NCI-H1930 (cell line): ENCODE measurements at regions not wholly inside any gene's neighbourhood (a gene's known extent, or its start where the extent isn't known, plus 50 kb on each side); places are given as distances from the start of the nearest gene placed in this dataset.

Source experiments
- DNase-seq, 2 experiments: peaks; one replicate each; lab custom pipeline; 2025; lab: John Stamatoyannopoulos, UW

- DNase-seq = no peak
Measured at GRCh38 chr22:34902335-34902734, 163.6 kb upstream of the ISX start.

DNA sequence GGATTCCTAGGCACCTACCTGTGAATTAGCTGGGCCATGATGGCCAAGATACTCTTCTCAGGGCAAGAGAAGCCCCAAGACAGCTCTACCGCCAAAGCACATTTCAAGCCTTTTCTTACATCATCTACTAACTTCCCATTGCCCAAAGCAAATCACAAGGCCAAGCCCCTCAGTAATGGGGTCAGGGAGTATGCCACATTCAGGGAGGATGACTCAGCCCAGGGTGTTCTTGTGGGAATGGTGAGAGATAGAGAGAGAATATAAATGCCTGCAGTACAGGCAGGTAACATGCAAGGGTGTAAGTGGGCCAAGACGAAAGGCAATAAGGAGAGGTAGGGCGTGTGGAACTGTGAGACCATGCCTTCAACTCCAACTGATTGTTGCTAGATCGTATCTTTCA is 162.5 kb upstream of the ISX start:
- DNase-seq = no peak

GRCh38 chr22:34904486-34904885 is 161.5 kb upstream of the ISX start:
- DNase-seq = no peak

DNA sequence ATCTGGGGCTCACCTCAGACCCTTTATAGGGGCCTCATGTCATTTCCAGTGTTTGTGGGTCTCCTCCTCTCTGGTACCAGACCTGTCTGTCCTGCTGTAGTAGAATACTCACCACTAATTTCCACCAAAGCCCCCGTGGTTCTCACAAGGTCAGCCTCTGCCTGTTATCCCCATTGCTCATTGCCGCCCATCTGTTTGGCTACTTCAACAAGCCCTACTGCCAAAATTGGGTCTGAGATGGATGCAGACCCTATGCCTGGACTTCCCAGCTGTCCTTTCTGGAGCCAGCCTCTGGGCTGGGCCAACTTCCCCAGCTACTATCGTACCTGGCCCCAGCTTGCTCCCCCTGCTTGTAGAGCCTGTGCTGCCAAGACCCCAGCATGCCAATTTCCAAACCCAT is 152.1 kb upstream of the ISX start:
- DNase-seq = no peak

DNA sequence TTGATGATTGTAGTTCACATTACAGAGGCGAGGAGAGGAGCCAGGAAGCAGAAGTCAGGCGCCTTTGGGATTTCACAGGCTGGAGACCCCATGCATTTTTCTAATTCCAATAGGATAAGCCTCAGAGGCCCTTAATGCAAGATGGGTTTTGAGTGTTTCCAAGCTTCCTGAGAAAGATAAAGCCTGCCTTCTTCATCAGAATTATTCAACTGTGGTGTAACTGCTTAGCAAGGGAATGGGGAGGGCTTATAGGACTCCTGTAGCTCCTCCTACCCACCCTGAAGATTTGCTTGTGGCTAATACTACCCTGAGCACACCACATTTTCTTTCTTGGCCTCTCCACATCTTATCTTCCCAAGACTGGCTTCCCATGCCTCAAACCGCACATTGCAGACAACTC is 151.1 kb upstream of the ISX start:
- no peak for DNase-seq

DNA sequence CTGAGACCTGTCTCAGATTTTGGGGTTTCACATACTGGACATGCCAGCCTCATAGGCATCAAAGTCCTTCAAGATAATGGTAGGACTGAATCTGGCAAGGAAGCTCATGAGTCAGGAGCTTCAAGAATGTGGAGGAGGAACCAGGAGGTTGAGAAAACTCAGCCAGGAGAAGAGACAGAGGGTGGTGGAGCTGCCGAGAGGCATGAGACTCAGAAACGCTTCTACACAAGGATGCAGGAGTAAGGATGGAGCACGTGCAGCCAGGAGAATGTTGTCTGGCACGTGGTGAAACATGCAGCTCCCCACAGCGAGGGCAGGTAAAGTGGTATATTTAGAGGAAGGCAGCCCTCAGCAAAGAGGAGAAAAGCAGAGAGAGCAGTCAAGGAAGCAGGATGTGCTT is 148.7 kb upstream of the ISX start:
- no peak for DNase-seq

DNA sequence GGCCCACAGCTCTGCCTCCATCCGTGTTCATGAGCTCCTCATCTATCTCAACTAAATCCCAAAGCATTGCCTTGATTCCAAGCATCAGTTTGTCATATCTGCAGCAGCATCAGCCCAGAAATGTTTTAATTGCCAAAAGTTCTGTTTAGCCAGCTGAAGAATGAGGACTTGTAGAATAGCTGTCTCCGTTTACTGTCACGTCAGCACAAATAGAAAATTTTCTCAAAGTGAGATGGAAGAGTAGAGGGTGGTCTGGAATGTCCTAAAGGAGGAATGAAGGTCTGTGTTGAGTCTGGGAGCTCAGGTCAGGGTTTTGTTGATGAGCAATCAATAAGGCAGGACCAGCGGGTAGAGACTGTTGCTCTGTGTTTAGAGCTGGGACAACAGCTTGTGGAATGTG is 134.9 kb upstream of the ISX start:
- no peak for DNase-seq

DNA sequence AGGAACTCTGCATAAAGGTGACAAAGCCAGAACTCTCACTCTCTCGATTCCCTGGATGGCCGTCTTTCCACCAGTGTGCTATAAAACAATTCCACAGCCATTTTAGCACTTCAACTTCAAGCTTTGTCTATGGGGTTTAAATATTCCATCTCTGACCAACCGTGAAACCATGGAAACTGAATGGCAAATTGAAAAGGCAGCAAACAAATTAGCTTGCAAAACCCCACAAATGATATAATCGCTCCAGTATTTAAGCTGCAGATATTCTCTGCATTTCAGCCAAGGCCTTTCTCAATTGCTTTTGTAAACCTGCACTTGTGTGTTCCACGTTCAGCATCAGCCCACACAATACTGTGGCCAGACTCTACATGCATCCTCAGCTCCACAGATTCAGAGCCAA is 131.7 kb upstream of the ISX start:
- DNase-seq = no peak

GRCh38 chr22:34943830-34944229 is 122.1 kb upstream of the ISX start:
- no peak for DNase-seq

- DNase-seq = no peak
Measured at GRCh38 chr22:34946339-34946985, 119.5 kb upstream of the ISX start.

DNA sequence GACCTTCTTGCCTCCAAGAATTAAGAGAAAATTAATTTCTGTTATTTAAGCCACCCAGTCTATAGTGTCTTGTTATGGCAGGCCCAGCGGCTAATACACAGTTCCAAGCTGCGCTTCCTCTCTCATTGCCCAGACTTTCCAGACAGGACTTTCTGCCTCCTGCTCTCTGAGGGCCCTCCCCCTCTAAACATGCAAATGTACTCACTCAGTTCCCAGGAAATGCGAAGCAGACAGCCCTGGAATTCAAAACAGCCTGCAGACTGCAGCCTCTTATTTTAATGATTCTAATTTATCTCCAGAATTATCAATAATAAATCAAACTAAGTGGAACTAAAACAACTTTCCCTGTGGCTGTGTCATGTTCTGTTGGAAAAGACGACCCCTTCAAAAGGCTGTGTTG is 115.5 kb upstream of the ISX start:
- DNase-seq = no peak

GRCh38 chr22:34951212-34951611 is 114.7 kb upstream of the ISX start:
- no peak for DNase-seq

DNA sequence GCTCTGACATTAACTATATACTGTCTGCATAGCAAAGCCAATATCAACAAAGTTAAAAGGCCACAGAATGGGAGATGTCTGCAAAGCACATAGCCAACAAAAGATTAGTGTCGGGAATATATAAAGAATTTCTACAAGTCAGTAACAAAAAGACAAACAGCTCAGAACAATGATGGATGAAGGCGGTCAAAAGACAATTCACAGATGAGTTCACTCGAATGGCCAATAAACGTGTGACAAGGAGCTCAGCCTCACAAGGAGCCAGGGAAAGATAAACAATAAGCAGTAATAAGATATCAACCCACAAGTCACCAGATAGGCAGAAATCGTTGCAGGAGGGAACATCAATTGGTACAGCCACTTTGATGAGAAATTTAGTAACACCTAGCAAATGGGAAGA is 106.0 kb upstream of the ISX start:
- DNase-seq = no peak

DNA sequence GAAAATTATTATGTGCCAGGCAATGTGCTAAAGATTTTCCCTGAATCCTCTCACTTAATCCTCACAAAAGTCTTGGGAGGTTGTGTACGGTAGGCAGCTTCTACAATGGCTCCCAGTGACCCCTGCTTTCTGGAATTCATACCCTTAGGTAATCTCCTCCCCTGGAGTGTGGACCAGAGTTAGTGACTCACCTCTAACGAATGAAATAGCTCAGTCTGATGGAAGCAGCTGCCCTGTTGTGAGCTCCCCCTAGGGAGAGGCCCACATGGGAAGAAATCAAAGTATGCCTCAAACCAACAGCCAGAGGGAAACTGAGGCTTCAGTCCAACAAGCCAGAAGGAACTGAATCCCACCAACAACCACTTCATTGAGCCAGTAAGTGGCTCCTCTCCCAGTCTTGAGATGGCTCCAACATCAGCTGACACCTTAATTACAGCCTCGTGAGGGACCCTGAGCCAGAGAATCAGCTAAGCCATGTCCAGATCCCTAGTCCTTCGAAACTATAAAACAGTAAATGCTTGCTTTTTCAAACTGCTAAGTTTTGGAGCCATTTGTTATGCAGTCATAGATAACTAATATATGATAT is 98.9 kb upstream of the ISX start:
- DNase-seq = no peak

- no peak for DNase-seq
Measured at GRCh38 chr22:34969001-34969790, 96.8 kb upstream of the ISX start.

- no peak for DNase-seq
Measured at GRCh38 chr22:34971456-34971855, 94.5 kb upstream of the ISX start.

GRCh38 chr22:34972191-34972897 is 93.6 kb upstream of the ISX start:
- DNase-seq = no peak

- DNase-seq = no peak
Measured at GRCh38 chr22:34973016-34973415, 92.9 kb upstream of the ISX start.

- no peak for DNase-seq
Measured at GRCh38 chr22:34973926-34974325, 92.0 kb upstream of the ISX start.

DNA sequence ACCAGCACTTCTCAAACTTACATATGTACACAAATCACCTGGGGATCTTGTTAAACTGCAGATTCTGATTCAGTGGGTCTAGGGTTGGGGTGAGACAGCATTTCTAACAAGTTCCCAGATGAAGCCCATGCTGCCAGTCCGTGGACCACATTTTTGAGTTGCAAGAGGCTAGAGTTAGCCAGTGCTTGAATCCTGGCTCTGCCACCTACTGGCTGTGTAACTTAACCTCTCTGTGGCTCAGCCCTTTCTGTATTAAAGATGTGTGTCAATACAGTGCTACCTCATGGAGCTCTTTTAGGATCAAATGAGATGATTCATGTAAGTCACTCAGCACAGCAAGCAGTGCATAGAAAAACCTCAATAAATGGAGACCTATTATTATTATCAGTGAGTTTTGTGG is 90.2 kb upstream of the ISX start:
- no peak for DNase-seq

- no peak for DNase-seq
Measured at GRCh38 chr22:34976474-34976873, 89.5 kb upstream of the ISX start.

DNA sequence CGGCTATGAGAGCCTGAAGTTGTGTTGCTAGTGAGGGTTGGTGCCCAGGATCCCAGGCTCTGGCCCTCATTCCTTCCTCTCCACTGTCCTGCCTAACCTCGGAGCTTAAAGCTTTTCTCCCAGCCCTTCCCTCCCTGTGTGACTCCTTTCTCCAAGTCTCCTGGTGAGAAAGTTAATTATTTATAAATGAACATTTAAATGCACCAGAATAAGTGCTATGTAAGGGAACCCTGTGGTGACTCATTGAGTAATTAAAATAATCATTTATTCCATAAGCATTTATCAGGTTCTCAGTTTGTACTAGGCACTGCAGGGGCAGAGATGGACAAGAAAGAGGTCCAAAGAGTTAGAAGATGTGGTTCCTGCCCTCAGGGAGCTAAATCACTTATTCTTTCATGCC is 89.1 kb upstream of the ISX start:
- DNase-seq = no peak

GRCh38 chr22:34986523-34986922 is 79.4 kb upstream of the ISX start:
- no peak for DNase-seq
